LNCAP (cell line): ENCODE measurements at regions not wholly inside any gene's neighbourhood (a gene's known extent, or its start where the extent isn't known, plus 50 kb on each side); places are given as distances from the start of the nearest gene placed in this dataset.

Source experiments
- CTCF ChIP-seq: fragments of 450-650 bp; IDR thresholded peaks from 2 replicates; pipeline ENCODE4 v1.5.1; 2017; ENCODE audit warnings: mild to moderate bottlenecking

DNA sequence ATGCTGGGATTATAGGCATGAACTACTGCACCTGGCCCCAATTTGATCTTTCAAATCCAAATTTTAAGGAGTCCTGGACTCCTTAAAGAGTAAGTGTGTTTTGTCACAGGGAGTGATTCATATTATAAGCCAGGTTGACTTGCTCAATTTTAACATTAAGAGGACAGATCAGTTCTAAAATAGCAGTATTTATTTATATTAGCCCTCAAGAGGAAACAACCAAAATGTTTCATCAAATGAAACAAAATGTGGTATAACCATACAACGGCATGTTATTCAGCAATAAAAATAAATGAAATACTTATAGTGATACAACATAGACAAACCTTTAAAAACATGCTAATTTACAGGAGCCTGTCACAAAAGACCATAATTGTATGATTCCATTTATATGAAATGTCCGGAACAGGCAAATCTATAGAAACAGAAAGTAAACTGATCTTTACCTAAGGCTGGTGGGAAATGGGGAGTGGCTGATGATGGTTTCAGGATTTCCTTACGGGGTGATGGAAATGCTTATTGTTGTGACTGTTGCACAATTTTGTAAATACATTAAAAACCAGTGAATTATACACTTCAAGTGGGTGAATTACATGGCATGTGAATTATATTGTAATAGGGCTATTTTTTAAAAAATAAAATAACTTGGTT lies 637.4 kb downstream of the MMUT start:
- TF ChIP-seq CTCF, result no peak

- TF ChIP-seq CTCF, result no peak
These were observed 645.0 kb downstream of the MMUT start for GRCh38 chr6:48818052-48818412.

GRCh38 chr6:48817333-48818051 lies 645.6 kb downstream of the MMUT start:
- no peak for TF ChIP-seq CTCF

DNA sequence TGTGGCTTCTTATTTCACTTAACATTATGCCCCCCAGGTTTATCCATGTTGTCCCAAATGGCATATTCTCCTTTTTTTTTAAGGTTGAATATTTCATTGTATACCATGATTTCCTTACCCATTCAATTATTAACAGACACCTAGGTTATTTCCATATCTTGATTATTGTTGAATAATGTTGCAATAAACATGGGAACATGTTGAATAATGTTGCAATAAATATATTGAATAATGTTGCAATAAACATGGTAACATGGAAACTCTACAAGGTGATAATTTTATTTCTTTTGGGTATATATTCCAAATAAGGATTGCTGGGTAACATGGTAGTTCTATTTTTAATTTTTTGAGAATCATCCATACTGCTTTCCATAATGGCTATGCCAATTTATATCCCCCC lies 648.1 kb downstream of the MMUT start:
- TF ChIP-seq CTCF, result no peak

GRCh38 chr6:48813836-48814235 lies 649.2 kb downstream of the MMUT start:
- no peak for TF ChIP-seq CTCF

GRCh38 chr6:48809700-48810099 lies 653.4 kb downstream of the MMUT start:
- no peak for TF ChIP-seq CTCF

- TF ChIP-seq CTCF, result no peak
These were observed 653.8 kb downstream of the MMUT start for GRCh38 chr6:48809245-48809644.
